Ovary (tissue), 7 donors: ENCODE measurements at regions not wholly inside any gene's neighbourhood (a gene's known extent, or its start where the extent isn't known, plus 50 kb on each side); places are given as distances from the start of the nearest gene placed in this dataset.

Experiments used
- DNase-seq, 5 donors: peaks; one replicate each; pipeline ENCODE4 v3.0.0-alpha.2; 2019 to 2020
- H3K27ac ChIP-seq, 2 donors: fragments of 200-600 bp; one replicate each; pipeline versions ENCODE4 v1.5.1 to v1.8.0; 2019 to 2022
- H3K27me3 ChIP-seq: fragments of 200-600 bp; one replicate; pipeline ENCODE4 v1.8.0; 2022
- H3K36me3 ChIP-seq: fragments of 200-600 bp; sonication (generic); one replicate; pipeline ENCODE4 v1.5.1; 2019
- H3K4me1 ChIP-seq: one replicate; pipeline ENCODE4 v1.8.1; 2013; ENCODE audit warnings: mild to moderate bottlenecking, moderate library complexity; ENCODE audit not compliant: insufficient read depth
- H3K4me3 ChIP-seq: fragments of 200-600 bp; sonication (generic); one replicate; pipeline ENCODE4 v1.5.1; 2017
- H3K9me3 ChIP-seq, 2 donors: fragments of 200-600 bp in 1 of 2; sonication (generic) in 1 of 2; one replicate each; pipeline versions ENCODE4 v1.5.1 to v1.8.1; 2013 to 2019; ENCODE audit warnings: mild to moderate bottlenecking in 1 of 2, moderate library complexity in 1 of 2
- EP300 ChIP-seq: sonication (generic); formaldehyde crosslinking; IDR thresholded peaks from one replicate; pipeline ENCODE4 v1.6.1; 2017; ENCODE audit warnings: antibody characterized with exemption
- POLR2A ChIP-seq: fragments of 450-650 bp; IDR thresholded peaks from one replicate; pipeline ENCODE4 v1.6.1; 2017; ENCODE audit warnings: antibody characterized with exemption, mild to moderate bottlenecking, moderate library complexity
- WGBS, 3 donors: extraction: QIAGEN DNeasy Blood & Tissue Kit in 1 of 3; methylation state at CpG; one replicate each; pipeline versions ENCODE4 v1.1.5 to v1.1.7; 2013 to 2017; 5-methylcytosine and 5-hydroxymethylcytosine counted together
- intact Hi-C, 4 donors: fragments of 100-400 bp; cut with DNase I; formaldehyde crosslinking; loops; one replicate each; pipeline versions ENCODE4 v1.11.0 to v1.15.1; 2022 to 2023
- TF ChIP-seq, protein P1 (sequence below), 3 donors: fragments of 450-650 bp in 2 of 3; fragments of 200-600 bp in 1 of 3; IDR thresholded peaks; one replicate each; pipeline versions ENCODE4 v1.5.1 to v1.8.0; 2016 to 2022; ENCODE audit warnings: antibody characterized with exemption in 3 of 3, mild to moderate bottlenecking in 1 of 3
- donor health status: DM: no; HTN: no; CAD: no; lungs with moderate emphysema.
- donor health status: DM: no; HTN: no; CAD: no.
- donor health status: Bipolar disorder and iron deficiency.
- donor health status: DM: no; HTN: no; CAD: no.
- donor health status: DM: yes; HTN: yes; CAD: no.

DNA sequence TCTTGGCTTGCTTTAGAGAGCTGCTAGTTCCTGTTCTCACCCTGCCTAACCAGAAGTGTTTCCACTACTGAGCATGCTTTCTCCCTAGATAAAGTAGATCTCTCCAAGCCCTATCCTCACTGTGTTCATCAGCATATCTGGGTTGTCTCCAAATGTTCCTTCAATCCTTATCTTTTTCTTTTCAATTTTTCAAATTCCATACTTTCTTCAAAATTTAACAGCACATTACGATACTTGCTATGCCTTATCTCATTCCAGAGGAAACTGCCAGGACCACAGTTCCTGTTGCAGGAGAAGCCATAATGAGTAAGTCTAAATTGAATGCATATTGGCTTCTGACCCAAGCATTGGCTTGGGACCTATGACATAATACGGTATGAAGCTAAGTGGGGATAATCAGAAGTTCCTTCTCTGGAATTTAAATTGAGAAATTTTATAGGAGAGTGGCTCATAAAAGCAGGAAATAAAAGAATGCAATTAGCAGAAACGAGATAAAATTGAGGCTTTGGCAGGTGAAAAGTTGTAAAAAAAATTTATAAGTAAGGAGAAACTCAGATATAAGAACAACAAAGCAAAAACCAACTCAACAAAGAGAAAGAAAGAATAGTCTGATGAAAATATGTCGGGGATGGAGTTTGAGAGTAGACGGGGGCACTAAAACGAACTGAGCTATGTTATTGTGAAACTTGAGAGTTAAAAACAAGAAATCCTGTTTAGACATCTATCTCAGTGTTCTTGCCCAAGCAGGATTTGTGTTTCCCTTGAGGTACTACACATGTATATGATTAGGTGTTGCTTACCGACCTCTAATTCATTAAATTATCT, 631.7 kb upstream of the CCDC54 start:
- no peaks in the 10 kb centered on the region for H3K36me3 ChIP-seq
- H3K27me3 ChIP-seq = no peaks in the 10 kb centered on the region
- TF ChIP-seq POLR2A = no peak
- TF ChIP-seq, protein P1, sequence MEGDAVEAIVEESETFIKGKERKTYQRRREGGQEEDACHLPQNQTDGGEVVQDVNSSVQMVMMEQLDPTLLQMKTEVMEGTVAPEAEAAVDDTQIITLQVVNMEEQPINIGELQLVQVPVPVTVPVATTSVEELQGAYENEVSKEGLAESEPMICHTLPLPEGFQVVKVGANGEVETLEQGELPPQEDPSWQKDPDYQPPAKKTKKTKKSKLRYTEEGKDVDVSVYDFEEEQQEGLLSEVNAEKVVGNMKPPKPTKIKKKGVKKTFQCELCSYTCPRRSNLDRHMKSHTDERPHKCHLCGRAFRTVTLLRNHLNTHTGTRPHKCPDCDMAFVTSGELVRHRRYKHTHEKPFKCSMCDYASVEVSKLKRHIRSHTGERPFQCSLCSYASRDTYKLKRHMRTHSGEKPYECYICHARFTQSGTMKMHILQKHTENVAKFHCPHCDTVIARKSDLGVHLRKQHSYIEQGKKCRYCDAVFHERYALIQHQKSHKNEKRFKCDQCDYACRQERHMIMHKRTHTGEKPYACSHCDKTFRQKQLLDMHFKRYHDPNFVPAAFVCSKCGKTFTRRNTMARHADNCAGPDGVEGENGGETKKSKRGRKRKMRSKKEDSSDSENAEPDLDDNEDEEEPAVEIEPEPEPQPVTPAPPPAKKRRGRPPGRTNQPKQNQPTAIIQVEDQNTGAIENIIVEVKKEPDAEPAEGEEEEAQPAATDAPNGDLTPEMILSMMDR (IDR thresholded peaks at IDR 0.05) = no peak
- TF ChIP-seq EP300 = no peak
- H3K4me3 ChIP-seq = no peak overlapping the region
- no peaks in the 10 kb centered on the region for H3K9me3 ChIP-seq
- H3K27ac ChIP-seq = no peak overlapping the region
- DNase-seq = no peak
- no peaks in the 10 kb centered on the region for H3K4me1 ChIP-seq
- 28 to 58% (median 51%) methylated on average over 7 of the region's 7 CpGs for WGBS, 3 donors
- intact Hi-C loops = no loop called here

DNA sequence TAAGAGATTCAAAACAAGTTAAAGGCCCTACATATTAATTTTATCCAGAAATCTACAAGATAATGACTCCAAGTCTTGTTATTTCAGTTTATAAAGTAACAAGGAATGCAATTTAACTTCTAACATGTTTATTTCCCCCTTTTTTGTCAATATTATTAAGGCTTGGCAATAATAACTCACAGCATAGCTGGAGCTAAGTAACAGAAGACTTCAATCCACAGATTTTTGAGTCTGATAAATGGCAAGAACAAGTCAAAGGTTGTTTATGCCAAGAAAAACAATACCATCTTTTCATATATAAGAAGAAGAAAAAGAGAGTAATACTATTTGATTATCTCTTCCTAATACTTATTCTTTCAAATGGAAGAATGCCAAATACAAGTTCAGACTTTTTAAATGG, 631.0 kb upstream of the CCDC54 start:
- TF ChIP-seq EP300 (no peak), POLR2A (no peak)
- TF ChIP-seq, protein P1 (IDR thresholded peaks at IDR 0.05) = no peak
- Histone ChIP-seq H3K27me3 (no peaks in the 10 kb centered on the region), H3K36me3 (no peaks in the 10 kb centered on the region), H3K9me3 (no peaks in the 10 kb centered on the region), H3K4me1 (no peaks in the 10 kb centered on the region), H3K4me3 (no peak overlapping the region), H3K27ac (no peak overlapping the region)
- no peak for DNase-seq
- intact Hi-C loops = no loop called here

DNA sequence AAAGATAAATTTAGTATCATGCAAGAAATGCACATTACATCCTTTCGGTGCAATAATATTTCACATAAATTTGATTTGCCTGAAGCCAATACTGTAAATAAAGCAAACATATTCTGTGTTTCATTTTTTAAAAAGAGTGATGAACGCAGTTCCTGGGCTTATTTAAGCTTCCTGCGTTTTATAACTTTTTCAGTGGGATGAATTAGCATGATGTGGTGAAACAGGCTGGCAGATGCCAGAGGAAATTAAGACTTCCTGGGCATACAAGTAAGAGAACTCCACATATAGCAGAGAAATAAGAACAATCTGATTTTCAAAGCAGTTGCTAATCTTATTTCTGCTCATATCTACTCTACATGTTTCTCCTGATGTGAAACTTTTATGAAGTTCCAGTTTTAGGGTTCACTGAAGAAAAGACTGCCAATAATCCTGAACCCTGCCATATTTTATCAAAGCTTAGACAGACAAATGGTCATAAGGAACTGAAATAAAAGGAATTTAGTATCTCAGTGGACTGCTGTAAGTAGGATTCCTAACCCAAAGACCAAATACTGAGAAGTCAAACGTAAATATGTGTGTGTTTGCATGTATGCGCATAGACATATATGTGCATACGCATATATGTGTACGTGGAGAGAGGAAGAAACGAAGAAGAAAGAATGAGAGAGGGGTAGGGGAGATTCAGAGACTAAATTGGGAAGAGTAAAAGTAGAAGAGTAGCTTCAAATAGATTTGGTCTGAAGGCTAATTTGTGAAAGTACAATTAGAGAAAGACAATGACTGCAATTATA, 628.6 kb upstream of the CCDC54 start:
- Histone ChIP-seq H3K27me3 (no peaks in the 10 kb centered on the region), H3K4me1 (no peaks in the 10 kb centered on the region), H3K27ac (no peak overlapping the region), H3K36me3 (no peaks in the 10 kb centered on the region), H3K9me3 (no peaks in the 10 kb centered on the region), H3K4me3 (no peak overlapping the region)
- WGBS, 3 donors = 92 to 94% (median 93%) methylated on average over 8 of the region's 8 CpGs
- no peak for TF ChIP-seq EP300
- TF ChIP-seq, protein P1 (IDR thresholded peaks at IDR 0.05) = no peak
- TF ChIP-seq POLR2A = no peak
- intact Hi-C loops = no loop called here
- no peak for DNase-seq

DNA sequence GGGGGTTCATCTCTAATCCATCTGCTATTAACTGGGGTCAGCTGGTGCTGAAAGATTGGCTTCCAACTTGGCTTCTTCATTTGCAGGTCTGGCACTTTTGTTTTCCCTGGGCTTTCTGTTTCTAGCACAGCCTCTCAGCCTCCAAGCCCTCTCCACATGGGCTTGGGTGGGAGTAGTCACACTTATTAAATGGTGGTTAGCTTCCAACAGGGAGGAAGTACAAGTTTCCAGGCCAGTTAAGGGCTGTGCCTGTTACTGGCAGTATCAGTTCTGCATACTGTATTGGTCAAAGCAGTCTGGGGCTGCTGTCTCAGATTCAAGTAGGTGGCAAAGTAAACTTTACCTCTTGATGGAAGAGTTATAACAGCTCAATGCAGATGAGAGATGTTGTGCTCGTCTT, 627.1 kb upstream of the CCDC54 start:
- Histone ChIP-seq H3K27ac (no peak overlapping the region), H3K9me3 (no peaks in the 10 kb centered on the region), H3K4me3 (no peak overlapping the region), H3K27me3 (no peaks in the 10 kb centered on the region), H3K4me1 (no peaks in the 10 kb centered on the region), H3K36me3 (no peaks in the 10 kb centered on the region)
- 83 to 91% (median 90%) methylated on average over 1 of the region's 1 CpG for WGBS, 3 donors
- TF ChIP-seq, protein P1 (IDR thresholded peaks at IDR 0.05) = no peak
- TF ChIP-seq EP300 (no peak), POLR2A (no peak)
- no peak for DNase-seq
- intact Hi-C loops = no loop called here
